HepG2 (cell line): ENCODE measurements at regions not wholly inside any gene's neighbourhood (a gene's known extent, or its start where the extent isn't known, plus 50 kb on each side); places are given as distances from the start of the nearest gene placed in this dataset.

Experiments used
- ERF ChIP-seq: IDR thresholded peaks from 2 replicates; pipeline ENCODE4 v1.6.1; 2018; ENCODE audit warnings: missing biosample characterization, missing genetic modification reagents
- SNRNP70 ChIP-seq: fragments of 200-400 bp; formaldehyde crosslinking; IDR thresholded peaks from 2 replicates; pipeline ENCODE4 v1.6.1; 2017; ENCODE audit warnings: mild to moderate bottlenecking, low read depth, low read length, moderate library complexity
- SP1 ChIP-seq, 2 experiments: fragments of 450-650 bp in 1 of 2; sonication (generic) in 1 of 2; formaldehyde crosslinking in 1 of 2; IDR thresholded peaks; 2 replicates each; pipeline versions ENCODE4 v1.4.0 to v1.6.1; 2016 to 2020; ENCODE audit warnings: missing genetic modification reagents in 1 of 2
- TCF7L2 ChIP-seq: IDR thresholded peaks from 2 replicates; pipeline ENCODE4 v1.6.1; 2011; ENCODE audit warnings: mild to moderate bottlenecking, low read depth, low read length, moderate library complexity
- ZNF510 ChIP-seq: sonication (generic); formaldehyde crosslinking; IDR thresholded peaks from 2 replicates; pipeline ENCODE4 v1.4.0; 2020; ENCODE audit warnings: low read depth, mild to moderate bottlenecking, missing genetic modification reagents
- ZSCAN20 ChIP-seq: sonication (generic); formaldehyde crosslinking; IDR thresholded peaks from 2 replicates; pipeline ENCODE4 v1.4.0; 2020; ENCODE audit warnings: missing genetic modification reagents, mild to moderate bottlenecking, borderline replicate concordance
- TF ChIP-seq, protein P1 (sequence below): sonication (generic); formaldehyde crosslinking; IDR thresholded peaks from 2 replicates; pipeline ENCODE4 v1.4.0; 2020; ENCODE audit warnings: missing genetic modification reagents, mild to moderate bottlenecking, borderline replicate concordance
- TF ChIP-seq, protein P2 (sequence below): sonication (generic); formaldehyde crosslinking; IDR thresholded peaks from 2 replicates; pipeline ENCODE4 v1.4.0; 2020; ENCODE audit warnings: missing genetic modification reagents, borderline replicate concordance

- TF ChIP-seq, protein P1, sequence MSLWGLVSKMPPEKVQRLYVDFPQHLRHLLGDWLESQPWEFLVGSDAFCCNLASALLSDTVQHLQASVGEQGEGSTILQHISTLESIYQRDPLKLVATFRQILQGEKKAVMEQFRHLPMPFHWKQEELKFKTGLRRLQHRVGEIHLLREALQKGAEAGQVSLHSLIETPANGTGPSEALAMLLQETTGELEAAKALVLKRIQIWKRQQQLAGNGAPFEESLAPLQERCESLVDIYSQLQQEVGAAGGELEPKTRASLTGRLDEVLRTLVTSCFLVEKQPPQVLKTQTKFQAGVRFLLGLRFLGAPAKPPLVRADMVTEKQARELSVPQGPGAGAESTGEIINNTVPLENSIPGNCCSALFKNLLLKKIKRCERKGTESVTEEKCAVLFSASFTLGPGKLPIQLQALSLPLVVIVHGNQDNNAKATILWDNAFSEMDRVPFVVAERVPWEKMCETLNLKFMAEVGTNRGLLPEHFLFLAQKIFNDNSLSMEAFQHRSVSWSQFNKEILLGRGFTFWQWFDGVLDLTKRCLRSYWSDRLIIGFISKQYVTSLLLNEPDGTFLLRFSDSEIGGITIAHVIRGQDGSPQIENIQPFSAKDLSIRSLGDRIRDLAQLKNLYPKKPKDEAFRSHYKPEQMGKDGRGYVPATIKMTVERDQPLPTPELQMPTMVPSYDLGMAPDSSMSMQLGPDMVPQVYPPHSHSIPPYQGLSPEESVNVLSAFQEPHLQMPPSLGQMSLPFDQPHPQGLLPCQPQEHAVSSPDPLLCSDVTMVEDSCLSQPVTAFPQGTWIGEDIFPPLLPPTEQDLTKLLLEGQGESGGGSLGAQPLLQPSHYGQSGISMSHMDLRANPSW: no peak
- TF ChIP-seq ZSCAN20 (CRISPR knock-in tag): no peak
- TF ChIP-seq TCF7L2: no peak
- TF ChIP-seq SP1 (IDR thresholded peaks at IDR 0.05): no peak
- TF ChIP-seq SP1 (CRISPR knock-in tag; IDR thresholded peaks at IDR 0.05): no peak
- TF ChIP-seq SNRNP70: no peak
- no peak for TF ChIP-seq ERF (CRISPR knock-in tag)
- TF ChIP-seq ZNF510 (CRISPR knock-in tag): no peak
- TF ChIP-seq, protein P2, sequence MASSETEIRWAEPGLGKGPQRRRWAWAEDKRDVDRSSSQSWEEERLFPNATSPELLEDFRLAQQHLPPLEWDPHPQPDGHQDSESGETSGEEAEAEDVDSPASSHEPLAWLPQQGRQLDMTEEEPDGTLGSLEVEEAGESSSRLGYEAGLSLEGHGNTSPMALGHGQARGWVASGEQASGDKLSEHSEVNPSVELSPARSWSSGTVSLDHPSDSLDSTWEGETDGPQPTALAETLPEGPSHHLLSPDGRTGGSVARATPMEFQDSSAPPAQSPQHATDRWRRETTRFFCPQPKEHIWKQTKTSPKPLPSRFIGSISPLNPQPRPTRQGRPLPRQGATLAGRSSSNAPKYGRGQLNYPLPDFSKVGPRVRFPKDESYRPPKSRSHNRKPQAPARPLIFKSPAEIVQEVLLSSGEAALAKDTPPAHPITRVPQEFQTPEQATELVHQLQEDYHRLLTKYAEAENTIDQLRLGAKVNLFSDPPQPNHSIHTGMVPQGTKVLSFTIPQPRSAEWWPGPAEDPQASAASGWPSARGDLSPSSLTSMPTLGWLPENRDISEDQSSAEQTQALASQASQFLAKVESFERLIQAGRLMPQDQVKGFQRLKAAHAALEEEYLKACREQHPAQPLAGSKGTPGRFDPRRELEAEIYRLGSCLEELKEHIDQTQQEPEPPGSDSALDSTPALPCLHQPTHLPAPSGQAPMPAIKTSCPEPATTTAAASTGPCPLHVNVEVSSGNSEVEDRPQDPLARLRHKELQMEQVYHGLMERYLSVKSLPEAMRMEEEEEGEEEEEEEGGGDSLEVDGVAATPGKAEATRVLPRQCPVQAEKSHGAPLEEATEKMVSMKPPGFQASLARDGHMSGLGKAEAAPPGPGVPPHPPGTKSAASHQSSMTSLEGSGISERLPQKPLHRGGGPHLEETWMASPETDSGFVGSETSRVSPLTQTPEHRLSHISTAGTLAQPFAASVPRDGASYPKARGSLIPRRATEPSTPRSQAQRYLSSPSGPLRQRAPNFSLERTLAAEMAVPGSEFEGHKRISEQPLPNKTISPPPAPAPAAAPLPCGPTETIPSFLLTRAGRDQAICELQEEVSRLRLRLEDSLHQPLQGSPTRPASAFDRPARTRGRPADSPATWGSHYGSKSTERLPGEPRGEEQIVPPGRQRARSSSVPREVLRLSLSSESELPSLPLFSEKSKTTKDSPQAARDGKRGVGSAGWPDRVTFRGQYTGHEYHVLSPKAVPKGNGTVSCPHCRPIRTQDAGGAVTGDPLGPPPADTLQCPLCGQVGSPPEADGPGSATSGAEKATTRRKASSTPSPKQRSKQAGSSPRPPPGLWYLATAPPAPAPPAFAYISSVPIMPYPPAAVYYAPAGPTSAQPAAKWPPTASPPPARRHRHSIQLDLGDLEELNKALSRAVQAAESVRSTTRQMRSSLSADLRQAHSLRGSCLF: no peak
Observed at GRCh38 chr2:123816203-123816602, 208.9 kb upstream of the CNTNAP5 start (continued).
